Dermis microvascular lymphatic vessel endothelial cell (primary cell): ENCODE measurements at regions not wholly inside any gene's neighbourhood (a gene's known extent, or its start where the extent isn't known, plus 50 kb on each side); places are given as distances from the start of the nearest gene placed in this dataset.
"Not testable (repeated sequence)": the region's sequence is repeated elsewhere in the genome, so short reads cannot be mapped to it uniquely, and the experiment has no call there.

Source experiments
- DNase-seq, 2 donors: peaks; one replicate each; pipeline versions ENCODE4 v3.0.0 to v3.0.0-alpha.2; 2010; ENCODE audit warnings: low read depth in 2 of 2

GRCh38 chr5:86199287-86199686 is 418.5 kb upstream of the COX7C start:
- no peak for DNase-seq

DNA sequence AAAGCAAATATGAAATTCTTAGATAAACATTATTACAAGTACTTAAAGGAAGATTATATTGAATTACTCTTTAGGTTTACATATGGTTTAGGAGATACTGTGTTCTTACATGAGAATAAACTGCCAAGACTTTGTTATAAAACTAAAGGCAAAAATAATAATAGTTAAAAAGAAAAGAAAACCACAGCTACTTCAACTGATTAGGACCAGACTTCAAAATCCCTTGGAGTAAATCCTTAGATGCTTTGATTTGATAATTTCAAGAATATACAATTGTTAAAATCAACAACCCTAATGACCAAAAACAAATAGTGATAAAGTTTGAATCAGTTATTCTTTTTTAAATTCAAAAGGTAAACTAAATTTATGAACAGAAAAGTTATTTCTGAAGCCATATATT is 389.6 kb upstream of the COX7C start:
- DNase-seq: no peak

DNA sequence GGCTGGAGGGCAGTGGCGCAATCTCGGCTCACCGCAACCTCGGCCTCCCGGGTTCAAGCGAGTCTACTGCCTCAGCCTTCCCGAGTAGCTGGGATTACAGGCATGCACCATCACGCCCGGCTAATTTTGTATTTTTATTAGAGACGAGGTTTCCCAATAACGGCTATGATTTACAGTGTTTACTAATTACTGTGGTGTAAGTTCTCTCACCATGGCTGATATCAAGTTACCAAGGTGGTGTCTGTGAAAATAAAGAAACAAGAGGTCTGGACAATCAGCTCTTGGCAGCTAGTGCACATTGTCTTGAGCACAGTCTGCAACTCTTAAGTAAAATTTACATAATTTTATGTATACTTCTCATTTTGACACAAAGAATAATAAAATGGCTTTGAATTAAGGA is 385.5 kb upstream of the COX7C start:
- DNase-seq: no peak

- DNase-seq: no peak
Observed at GRCh38 chr5:86244153-86244552, 373.6 kb upstream of the COX7C start.

DNA sequence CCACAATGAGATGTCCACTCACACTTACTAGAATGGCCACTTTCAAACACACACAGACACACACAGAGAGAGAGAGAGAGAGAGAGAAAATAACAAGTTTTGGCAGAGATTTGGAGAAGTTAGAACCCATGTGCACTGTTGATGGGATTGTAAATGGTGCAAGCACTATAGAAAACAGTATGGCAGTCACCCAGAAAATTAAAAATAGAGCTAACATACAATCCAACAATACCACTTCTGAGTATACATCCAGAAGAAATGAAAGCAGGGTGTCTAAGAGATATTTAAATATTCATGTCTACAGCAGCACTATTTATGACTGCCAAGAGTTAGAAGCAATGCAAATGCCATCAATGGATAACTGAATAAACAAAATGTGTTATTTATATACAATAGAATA is 359.9 kb upstream of the COX7C start:
- no peak for DNase-seq

DNA sequence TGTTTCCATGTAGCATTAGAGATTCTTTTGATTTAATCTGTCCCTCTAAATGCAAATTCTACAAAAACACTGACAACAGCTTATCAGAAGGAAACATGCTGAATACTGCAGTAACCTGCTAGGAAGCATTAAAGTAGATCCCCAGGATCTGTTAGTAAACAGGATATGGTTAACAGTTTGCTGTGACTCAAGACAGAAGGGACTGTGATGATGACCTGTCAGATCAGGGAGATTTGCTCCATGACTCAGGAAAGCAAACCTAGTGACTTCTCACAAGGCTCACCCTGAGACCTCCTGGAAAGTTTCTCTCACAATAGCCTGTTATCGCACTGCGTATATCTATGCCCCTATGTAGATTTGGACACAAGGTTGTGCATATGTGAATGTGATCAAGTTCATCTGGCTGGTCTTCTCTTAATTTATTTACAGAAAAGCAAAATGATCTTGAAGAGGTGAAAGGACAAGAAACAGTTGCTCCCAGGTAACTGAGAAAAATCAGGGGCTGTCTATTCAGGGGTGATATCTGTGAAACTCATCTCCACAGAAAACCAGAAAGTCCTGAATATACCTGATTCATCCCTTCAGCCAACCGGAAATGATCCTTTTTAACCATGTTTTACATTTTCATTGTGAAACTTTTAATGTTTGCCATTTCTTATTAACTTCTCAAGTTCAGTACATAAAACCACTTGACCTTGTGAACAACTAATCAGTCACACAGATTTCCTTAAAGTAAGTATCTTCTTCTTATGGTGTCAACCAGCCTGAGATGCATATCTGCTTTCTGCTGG is 333.1 kb upstream of the COX7C start:
- not testable (repeated sequence) for DNase-seq

DNA sequence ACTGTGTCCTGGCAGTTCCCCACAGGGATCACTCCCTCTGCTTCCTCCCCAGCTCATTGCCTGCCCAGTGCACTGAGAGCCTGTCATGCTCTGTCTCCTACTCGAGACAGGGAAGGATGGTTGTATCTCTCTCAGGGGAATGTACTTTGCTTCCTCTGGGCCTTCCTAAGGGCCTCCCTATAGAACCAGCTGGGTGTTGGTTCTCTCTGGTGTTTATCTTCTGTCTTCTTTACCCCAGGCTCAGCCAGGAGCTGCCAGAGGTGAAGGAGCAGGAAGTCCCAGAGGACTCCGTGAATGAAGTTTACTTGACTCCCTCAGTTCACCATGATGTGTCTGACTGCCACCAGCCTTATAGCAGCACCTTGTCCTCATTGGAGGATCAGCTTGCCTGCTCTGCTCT is 330.3 kb upstream of the COX7C start:
- DNase-seq: not testable (repeated sequence)

GRCh38 chr5:86289786-86290185 is 328.0 kb upstream of the COX7C start:
- not testable (repeated sequence) for DNase-seq

DNA sequence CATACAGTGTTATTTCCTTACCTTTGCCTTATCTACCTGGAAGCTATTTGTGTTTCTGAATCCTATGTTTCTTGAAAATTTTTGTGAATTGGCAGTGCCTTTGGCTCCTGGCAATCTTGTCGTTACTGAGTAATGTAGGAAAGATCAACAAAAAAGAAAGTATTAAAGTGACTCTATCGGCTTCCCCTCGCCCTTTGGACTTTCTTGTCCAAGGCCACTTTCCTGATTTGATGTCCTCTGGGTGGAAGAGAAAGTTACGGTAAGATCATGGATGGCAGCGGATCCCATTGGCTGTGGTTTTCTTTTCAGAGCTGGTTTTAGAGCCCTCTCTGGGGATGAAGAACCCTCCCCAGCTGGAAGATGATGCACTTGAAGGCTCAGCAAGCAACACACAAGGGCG is 324.9 kb upstream of the COX7C start:
- DNase-seq: not testable (repeated sequence)

- not testable (repeated sequence) for DNase-seq
Observed at GRCh38 chr5:86302643-86303042, 315.1 kb upstream of the COX7C start.

DNA sequence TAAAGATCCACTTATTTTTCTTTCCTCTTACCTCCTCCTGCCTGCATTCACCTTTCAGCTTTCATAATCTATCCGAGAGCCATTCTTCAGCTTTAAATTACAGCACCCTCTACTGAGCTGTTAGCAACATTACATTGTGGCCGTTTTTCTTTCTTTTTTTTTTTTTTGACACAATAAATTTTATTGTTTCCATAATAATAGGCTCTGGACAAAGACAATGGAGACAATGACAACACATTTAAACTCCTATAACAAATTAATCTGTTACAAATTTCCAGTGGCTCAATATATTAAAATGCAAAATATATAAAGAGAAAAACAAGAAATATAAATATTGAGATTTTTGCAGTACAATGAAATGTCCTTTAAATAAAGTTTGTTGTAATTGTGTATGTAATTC is 312.7 kb upstream of the COX7C start:
- not testable (repeated sequence) for DNase-seq

DNA sequence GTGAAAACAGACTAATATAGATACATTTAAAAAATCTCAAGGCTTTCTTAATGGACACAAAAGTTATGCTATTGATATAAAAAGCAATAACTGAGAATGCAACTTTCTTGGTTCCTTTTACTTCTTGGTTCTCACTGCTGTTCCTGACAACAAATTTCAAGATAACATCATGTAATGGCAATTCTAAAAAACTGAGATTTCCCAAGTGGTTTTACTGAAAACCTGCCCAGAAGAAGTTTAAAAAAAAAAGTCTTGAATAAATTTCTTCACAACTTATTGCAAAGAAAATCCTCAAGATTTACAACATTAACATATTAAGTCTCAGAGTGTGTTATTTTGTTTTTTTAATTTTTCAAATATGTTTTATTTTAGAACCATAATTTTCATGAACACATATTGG is 302.8 kb upstream of the COX7C start:
- DNase-seq: no peak

- DNase-seq: no peak
Observed at GRCh38 chr5:86320266-86320665, 297.5 kb upstream of the COX7C start.

DNA sequence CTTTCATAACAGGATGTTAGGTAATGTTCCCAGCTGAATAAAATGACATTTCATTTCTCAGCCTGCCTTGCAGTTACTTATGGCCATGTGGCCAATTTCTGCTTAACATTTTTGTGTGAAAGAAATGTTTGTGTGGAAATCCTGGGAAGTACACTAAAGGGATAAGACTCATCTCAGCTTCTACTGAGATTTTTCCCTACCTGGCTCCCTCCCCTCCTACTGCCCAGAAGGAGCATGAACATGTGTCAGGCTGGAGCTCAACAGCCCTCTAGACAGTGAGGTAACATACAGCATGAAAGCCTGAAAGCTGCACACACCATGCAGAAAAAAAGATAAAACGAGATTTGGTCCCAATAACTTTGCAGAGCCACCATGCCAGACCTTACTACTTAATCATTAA is 288.4 kb upstream of the COX7C start:
- DNase-seq: no peak

- DNase-seq: no peak
Observed at GRCh38 chr5:86330736-86331135, 287.0 kb upstream of the COX7C start.

DNA sequence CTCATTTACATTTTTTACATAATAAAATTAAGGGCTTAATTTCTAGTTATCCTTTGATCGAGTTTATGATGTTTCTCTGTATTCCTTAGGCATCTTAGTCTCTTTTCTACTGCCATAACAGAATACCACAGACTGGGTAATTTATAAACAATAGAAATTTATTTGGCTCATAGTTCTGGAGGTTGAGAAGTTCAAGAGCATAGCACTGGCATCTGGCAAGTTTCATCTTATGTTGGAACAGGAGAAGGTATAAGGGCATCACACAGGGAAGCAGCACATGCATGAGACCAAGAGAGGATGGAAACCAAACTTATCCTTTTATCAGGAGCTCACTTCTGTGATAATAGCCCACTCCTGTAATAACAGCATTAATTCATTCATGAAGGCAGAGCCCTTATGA is 284.9 kb upstream of the COX7C start:
- DNase-seq: no peak

DNA sequence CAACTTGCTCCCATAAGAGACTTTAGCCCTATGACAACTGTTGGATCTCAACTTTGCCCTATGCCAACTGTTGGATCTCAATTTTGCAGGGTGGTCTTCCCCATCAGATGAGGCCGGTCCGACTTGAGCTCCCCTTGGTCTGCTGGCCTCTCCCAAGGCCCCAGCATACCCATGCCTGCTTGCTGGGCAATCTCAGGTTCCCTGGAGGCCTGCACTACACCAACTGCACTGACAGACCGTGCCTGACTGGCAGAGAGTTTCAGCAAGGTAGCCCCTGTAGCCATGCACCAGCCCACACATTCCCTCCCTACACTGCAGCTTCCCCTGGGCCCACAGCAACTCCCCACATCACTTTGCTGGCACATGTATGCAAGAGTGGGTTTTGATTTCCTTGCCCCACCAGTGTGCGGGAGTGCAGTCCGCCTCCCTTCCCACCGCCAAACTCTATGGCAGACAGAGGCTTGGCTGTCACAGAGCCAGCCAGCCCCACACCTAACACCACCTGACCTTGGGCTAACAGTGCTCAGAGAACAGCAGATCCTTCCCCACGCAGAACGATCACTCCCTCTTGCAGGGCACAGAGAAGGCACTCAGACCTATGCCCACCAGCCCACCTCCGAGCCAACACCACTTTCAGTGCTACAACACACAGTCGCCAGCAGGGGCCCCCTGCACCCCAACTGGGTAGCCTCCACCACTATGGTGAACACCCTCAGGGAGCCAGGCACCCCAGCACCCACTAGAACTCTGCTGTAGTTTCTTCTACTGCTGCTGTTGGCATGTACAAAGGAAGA is 279.9 kb upstream of the COX7C start:
- DNase-seq: no peak

DNA sequence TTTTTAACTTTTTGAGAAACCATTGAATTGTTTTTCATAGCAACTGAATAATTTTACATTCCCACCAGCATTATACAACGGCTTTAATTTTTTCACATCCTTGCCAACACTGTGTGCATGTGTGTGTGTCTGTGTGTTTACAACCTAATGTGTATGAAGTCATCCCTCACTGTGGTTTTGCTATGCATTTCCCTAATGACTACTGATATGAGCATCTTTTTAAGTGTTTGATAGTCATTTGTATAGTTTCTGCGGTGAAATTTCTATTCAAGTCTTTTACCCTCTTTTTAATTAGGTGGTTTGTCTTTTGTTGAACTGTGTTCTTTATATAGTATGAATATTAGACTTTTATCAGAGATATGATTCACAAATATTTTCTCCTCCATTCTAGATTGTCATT is 263.1 kb upstream of the COX7C start:
- DNase-seq: no peak

DNA sequence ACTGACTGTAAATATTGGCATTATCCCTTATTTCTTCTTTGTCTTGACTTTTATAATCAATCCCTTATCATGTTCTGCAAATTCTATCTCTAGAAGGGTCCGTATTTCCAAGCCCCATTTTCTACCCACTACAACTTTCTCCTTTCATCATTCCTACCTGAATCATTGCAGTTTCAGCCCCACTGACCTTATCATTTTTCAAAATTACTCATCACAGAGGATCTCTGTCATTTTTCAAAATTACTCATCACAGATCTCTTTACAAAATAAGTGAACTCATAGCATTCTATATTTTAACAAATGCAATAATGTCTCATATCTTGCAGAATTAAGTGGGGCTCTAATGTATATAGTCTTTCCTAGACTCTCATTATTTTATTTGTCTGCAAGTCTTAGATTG is 256.9 kb upstream of the COX7C start:
- DNase-seq: no peak

DNA sequence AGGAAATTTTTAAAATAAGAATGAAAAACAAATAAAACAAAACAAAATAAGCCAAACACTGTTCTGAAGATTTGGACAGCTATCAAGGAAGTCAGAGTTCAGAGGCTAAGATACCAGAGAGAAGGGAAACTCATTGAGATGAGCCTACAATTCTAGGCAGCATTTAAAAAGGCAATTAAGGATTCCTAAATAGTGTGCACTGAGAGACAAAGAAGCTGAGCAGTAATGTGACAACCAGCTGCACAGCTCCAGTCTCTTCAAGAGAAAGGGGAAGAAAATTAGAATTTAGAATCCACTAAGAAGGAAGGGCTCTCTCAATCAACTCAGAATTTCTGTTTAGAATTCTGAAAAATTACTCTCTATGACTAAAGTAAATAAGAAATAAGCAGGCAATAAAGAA is 246.7 kb upstream of the COX7C start:
- DNase-seq: no peak

DNA sequence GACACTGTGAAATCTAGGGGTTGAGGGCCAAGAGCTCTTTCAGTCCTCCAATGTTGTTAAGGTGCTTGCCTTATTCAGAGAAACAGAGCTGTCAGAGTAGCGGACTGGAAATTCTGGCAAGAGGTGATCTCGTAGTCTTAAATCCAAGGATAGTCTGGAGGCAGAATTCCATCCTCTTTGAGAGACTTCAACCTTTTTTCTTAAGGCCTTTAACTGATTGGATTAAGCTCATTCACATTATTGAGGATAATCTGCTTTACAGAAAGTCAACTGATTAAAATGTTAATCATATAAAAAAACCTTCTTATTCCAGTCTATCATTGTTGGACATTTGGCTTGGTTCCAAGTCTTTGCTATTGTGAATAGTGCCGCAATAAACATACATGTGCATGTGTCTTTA is 243.1 kb upstream of the COX7C start:
- DNase-seq: no peak

GRCh38 chr5:86376214-86376613 is 241.5 kb upstream of the COX7C start:
- no peak for DNase-seq

GRCh38 chr5:86403190-86403589 is 214.6 kb upstream of the COX7C start:
- DNase-seq: no peak
